Endothelial cell of umbilical vein (primary cell): ENCODE measurements at regions not wholly inside any gene's neighbourhood (a gene's known extent, or its start where the extent isn't known, plus 50 kb on each side); places are given as distances from the start of the nearest gene placed in this dataset.
"Not testable (repeated sequence)": the region's sequence is repeated elsewhere in the genome, so short reads cannot be mapped to it uniquely, and the experiment has no call there.

Source experiments
- BruUV-seq: library from RNA; stranded (reverse); fragments of 400-500 nt; replicated peaks from 2 replicates; lab custom pipeline; 2021; lab: Mats Ljungman, UMichigan
- CTCF ChIA-PET: fragments of 300-600, 350-600 bp; sonication (Branson Sonifier 250); formaldehyde crosslinking; loops from one replicate; lab custom pipeline; 2021; ENCODE audit warnings: antibody characterized with exemption, inconsistent platforms; lab: Charles Lee
- POLR2A ChIA-PET: fragments of 300-600, 350-600 bp; sonication (Branson Sonifier 250); formaldehyde crosslinking; loops from one replicate; lab custom pipeline; 2021; ENCODE audit warnings: antibody characterized with exemption, inconsistent platforms; lab: Charles Lee
- DNase-seq: peaks from one replicate; pipeline ENCODE4 v3.0.0-alpha.2; 2011; ENCODE audit warnings: low read depth, low spot score
- FAIRE-seq: peaks from 2 replicates; lab custom pipeline; 2011; peaks lifted over from hg19 to GRCh38; lab: Jason Lieb, UNC
- H2AFZ ChIP-seq: 2 replicates; pipeline ENCODE4 v1.6.0; 2012; ENCODE audit warnings: low read depth, low read length, control low read depth, inconsistent platforms
- H3K27ac ChIP-seq: 2 replicates; pipeline ENCODE4 v1.5.1; 2011; ENCODE audit warnings: low read depth, mild to moderate bottlenecking, control low read depth, low read length, moderate library complexity; ENCODE audit not compliant: insufficient read depth
- H3K27me3 ChIP-seq, 2 experiments: 2 replicates each; pipeline versions ENCODE4 v1.6.0 to v1.6.1; 2011; ENCODE audit warnings: low read length in 2 of 2, mixed read lengths in 1 of 2; ENCODE audit not compliant: control insufficient read depth in 2 of 2, insufficient read depth in 2 of 2
- H3K36me3 ChIP-seq, 2 experiments: 2 replicates in 1 of 2; 3 replicates in 1 of 2; pipeline ENCODE4 v1.5.1; 2011; ENCODE audit warnings: low read length in 2 of 2, mild to moderate bottlenecking in 1 of 2, moderate library complexity in 1 of 2; ENCODE audit not compliant: control insufficient read depth in 2 of 2, insufficient read depth in 2 of 2; ENCODE audit errors: extremely low read depth in 1 of 2
- H3K4me1 ChIP-seq: 3 replicates; pipeline ENCODE4 v1.5.1; 2011; ENCODE audit warnings: mild to moderate bottlenecking, low read length; ENCODE audit not compliant: control insufficient read depth, insufficient read depth; ENCODE audit errors: extremely low read depth
- H3K4me2 ChIP-seq: 2 replicates; pipeline ENCODE4 v1.6.1; 2011; ENCODE audit warnings: low read length, control low read depth, mixed read lengths; ENCODE audit not compliant: insufficient read depth
- H3K4me3 ChIP-seq, 3 experiments: fragments of 200-600 bp in 1 of 3; sonication (generic), shearing (Covaris generic) in 1 of 3; replicated peaks in 1 of 3; 2 replicates each; pipeline ENCODE4 v1.5.1; 2011 to 2016; ENCODE audit warnings: control low read depth in 3 of 3, low read length in 3 of 3, mild to moderate bottlenecking in 2 of 3, inconsistent platforms in 1 of 3, low read depth in 1 of 3, moderate library complexity in 1 of 3; ENCODE audit not compliant: insufficient read depth in 1 of 3
- H3K79me2 ChIP-seq: 2 replicates; pipeline ENCODE4 v1.6.0; 2012; ENCODE audit warnings: low read length, inconsistent platforms; ENCODE audit not compliant: control insufficient read depth, insufficient read depth
- H3K9ac ChIP-seq: replicated peaks from 2 replicates; pipeline ENCODE3; 2011; ENCODE audit warnings: low read length, control low read depth; ENCODE audit not compliant: insufficient read depth; ENCODE audit errors: extremely low read depth
- H3K9me1 ChIP-seq: replicated peaks from 3 replicates; pipeline ENCODE4 v1.6.0; 2011; ENCODE audit warnings: mild to moderate bottlenecking, low read length; ENCODE audit not compliant: control insufficient read depth, insufficient read depth; ENCODE audit errors: extremely low read depth
- H3K9me3 ChIP-seq: replicated peaks from 2 replicates; pipeline ENCODE4 v1.5.1; 2012; ENCODE audit warnings: low read length, inconsistent platforms; ENCODE audit not compliant: control insufficient read depth, insufficient read depth
- H4K20me1 ChIP-seq: replicated peaks from 2 replicates; pipeline ENCODE3; 2011; ENCODE audit warnings: mild to moderate bottlenecking, low read length; ENCODE audit not compliant: control insufficient read depth, insufficient read depth; ENCODE audit errors: extremely low read depth
- dilution Hi-C: fragments of 300-500 bp; cut with MboI; formaldehyde crosslinking; loops from one replicate; pipeline ENCODE4 v1.15.0; 2019; ENCODE audit warnings: low sequenced_read_pairs; ENCODE audit not compliant: extremely low pct_ligation_motif_present
- intact Hi-C: fragments of 100-400 bp; cut with micrococcal nuclease; formaldehyde crosslinking; loops from one replicate; pipeline ENCODE4 v1.10.0; 2022

GRCh38 chr12:9417341-9417740 is 190.4 kb downstream of the KLRB1 start:
- H3K4me2 ChIP-seq, H3K4me3 ChIP-seq, H3K36me3 ChIP-seq, H3K27ac ChIP-seq, H3K9me3 ChIP-seq, DNase-seq, POLR2A ChIA-PET, H3K9ac ChIP-seq, H3K27me3 ChIP-seq, CTCF ChIA-PET, H4K20me1 ChIP-seq, H3K4me1 ChIP-seq, FAIRE-seq, H3K9me1 ChIP-seq, dilution Hi-C loops, H2AFZ ChIP-seq, BruUV-seq, intact Hi-C loops, H3K79me2 ChIP-seq: not testable (repeated sequence)

- DNase-seq, H3K4me1 ChIP-seq, H3K27ac ChIP-seq, POLR2A ChIA-PET, FAIRE-seq, H3K9ac ChIP-seq, H4K20me1 ChIP-seq, dilution Hi-C loops, BruUV-seq, CTCF ChIA-PET, H3K4me2 ChIP-seq, intact Hi-C loops, H3K36me3 ChIP-seq, H3K9me3 ChIP-seq, H3K9me1 ChIP-seq, H3K27me3 ChIP-seq, H3K4me3 ChIP-seq, H2AFZ ChIP-seq, H3K79me2 ChIP-seq: not testable (repeated sequence)
These were observed 191.4 kb downstream of the KLRB1 start for GRCh38 chr12:9416346-9416745.

GRCh38 chr12:9415898-9416297 is 191.8 kb downstream of the KLRB1 start:
- dilution Hi-C loops, H3K9ac ChIP-seq, BruUV-seq, H3K9me1 ChIP-seq, intact Hi-C loops, H3K4me2 ChIP-seq, H3K4me3 ChIP-seq, H3K79me2 ChIP-seq, DNase-seq, H3K27ac ChIP-seq, POLR2A ChIA-PET, H3K9me3 ChIP-seq, FAIRE-seq, H3K36me3 ChIP-seq, CTCF ChIA-PET, H4K20me1 ChIP-seq, H2AFZ ChIP-seq, H3K27me3 ChIP-seq, H3K4me1 ChIP-seq: not testable (repeated sequence)

DNA sequence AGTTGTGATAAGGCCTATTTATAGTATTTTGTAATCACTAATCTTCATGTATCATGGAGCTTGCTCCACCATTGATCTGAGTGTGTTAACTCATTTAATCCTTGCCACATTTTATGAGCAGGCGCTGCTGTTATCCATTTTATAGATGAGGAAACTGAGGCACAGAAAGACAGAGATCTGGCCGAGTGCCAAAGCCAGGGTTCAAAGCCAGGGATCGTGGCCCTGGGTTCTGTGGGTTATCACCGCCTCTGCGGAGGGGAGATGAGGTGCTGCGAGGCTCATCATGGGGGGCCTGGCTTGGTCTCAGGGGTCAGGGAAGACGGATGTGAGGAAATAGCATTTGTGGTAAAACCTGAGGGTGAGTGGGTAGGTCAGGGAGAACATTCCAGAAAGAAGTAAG is 193.9 kb downstream of the KLRB1 start:
- intact Hi-C loops, H3K9ac ChIP-seq, H3K27me3 ChIP-seq, POLR2A ChIA-PET, H3K36me3 ChIP-seq, H3K9me1 ChIP-seq, H3K27ac ChIP-seq, H3K4me3 ChIP-seq, DNase-seq, H3K79me2 ChIP-seq, BruUV-seq, H3K9me3 ChIP-seq, H3K4me2 ChIP-seq, dilution Hi-C loops, H2AFZ ChIP-seq, FAIRE-seq, CTCF ChIA-PET, H4K20me1 ChIP-seq, H3K4me1 ChIP-seq: not testable (repeated sequence)
